ENCODE measurements at regions not wholly inside any gene's neighbourhood (a gene's known extent, or its start where the extent isn't known, plus 50 kb on each side); places are given as distances from the start of the nearest gene placed in this dataset.

DNA sequence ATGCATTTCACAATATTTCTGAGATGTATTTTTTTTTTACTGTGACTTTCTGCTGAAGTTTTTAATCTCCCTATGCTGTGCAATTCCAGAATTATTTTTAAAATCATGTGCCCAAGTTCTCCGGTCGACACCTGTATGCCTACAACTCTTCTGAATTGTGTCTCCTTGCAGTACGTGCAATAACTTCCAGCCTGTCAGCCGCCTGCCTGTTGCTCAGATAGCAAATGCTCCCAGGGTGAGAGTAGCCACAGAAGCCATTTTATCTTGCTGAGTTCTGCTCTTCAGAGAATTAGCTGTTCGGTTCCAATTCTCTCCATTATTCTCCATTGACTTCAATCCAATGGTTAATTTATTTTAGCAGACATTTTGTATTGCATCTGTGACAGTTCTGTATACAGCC, 188.3 kb downstream of the CDC14C start:
- H3K27me3 ChIP-seq (ENCODE audit: insufficient read depth, low read length, poor library complexity, severe bottlenecking), result no peaks in the 10 kb centered on the region
- H2AFZ ChIP-seq (ENCODE audit: low read length), result no peak overlapping the region
- H4K20me1 ChIP-seq (ENCODE audit: insufficient read depth, low read length, poor library complexity, severe bottlenecking), result no peaks in the 10 kb centered on the region
- H3K79me2 ChIP-seq (ENCODE audit: insufficient read depth, low read length), result no peaks in the 10 kb centered on the region
- no peaks in the 10 kb centered on the region for H3F3A ChIP-seq (ENCODE audit: low read depth)
- no peaks in the 10 kb centered on the region for H3K9me3 ChIP-seq (ENCODE audit: insufficient read depth, low read depth, low read length)
- H3K4me1 ChIP-seq (ENCODE audit: insufficient read depth, low read length, poor library complexity, severe bottlenecking), result no peaks in the 10 kb centered on the region
- H3K9ac ChIP-seq (ENCODE audit: low read depth, low read length, poor library complexity, severe bottlenecking), result no peak overlapping the region
- no peak overlapping the region for H3K4me3 ChIP-seq (ENCODE audit: low read length, poor library complexity, severe bottlenecking)
- no peaks in the 10 kb centered on the region for H3K9me2 ChIP-seq (replicated peaks; ENCODE audit: low read depth, low read length)
- H3K36me3 ChIP-seq (ENCODE audit: insufficient read depth, low read length), result no peaks in the 10 kb centered on the region
- no peak overlapping the region for H3K4me2 ChIP-seq (ENCODE audit: low read depth, low read length, poor library complexity, severe bottlenecking)
- TF ChIP-seq, protein P1, sequence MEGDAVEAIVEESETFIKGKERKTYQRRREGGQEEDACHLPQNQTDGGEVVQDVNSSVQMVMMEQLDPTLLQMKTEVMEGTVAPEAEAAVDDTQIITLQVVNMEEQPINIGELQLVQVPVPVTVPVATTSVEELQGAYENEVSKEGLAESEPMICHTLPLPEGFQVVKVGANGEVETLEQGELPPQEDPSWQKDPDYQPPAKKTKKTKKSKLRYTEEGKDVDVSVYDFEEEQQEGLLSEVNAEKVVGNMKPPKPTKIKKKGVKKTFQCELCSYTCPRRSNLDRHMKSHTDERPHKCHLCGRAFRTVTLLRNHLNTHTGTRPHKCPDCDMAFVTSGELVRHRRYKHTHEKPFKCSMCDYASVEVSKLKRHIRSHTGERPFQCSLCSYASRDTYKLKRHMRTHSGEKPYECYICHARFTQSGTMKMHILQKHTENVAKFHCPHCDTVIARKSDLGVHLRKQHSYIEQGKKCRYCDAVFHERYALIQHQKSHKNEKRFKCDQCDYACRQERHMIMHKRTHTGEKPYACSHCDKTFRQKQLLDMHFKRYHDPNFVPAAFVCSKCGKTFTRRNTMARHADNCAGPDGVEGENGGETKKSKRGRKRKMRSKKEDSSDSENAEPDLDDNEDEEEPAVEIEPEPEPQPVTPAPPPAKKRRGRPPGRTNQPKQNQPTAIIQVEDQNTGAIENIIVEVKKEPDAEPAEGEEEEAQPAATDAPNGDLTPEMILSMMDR (conservative IDR thresholded peaks at IDR 0.05; ENCODE audit: low read length), result no peak
- TF ChIP-seq EZH2phosphoT487 (IDR thresholded peaks at IDR 0.05; ENCODE audit: borderline replicate concordance), result no peak

DNA sequence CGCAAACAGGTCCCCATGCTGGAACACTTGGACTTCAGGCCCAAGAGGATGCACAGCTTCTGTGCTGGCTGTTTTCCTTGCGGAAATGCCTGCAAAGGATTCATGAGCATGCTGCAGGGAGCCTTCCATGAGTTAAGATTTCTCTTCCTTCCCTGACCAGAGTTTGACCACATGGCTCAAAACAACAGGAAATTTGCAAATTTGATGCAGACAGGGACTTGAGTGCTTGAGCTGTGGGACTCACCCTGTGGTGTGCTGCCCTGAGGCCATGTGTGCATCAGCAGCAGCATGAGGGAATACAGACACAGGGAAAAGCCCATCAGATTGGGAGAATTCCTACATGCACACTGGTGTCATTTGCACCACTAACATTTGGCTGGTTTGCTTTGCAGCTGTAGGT, 195.4 kb downstream of the CDC14C start:
- Histone ChIP-seq H3F3A (ENCODE audit: low read depth) (no peaks in the 10 kb centered on the region), H3K79me2 (ENCODE audit: insufficient read depth, low read length) (no peaks in the 10 kb centered on the region), H3K4me1 (ENCODE audit: insufficient read depth, low read length, poor library complexity, severe bottlenecking) (no peaks in the 10 kb centered on the region), H3K9me2 (replicated peaks; ENCODE audit: low read depth, low read length) (no peaks in the 10 kb centered on the region), H3K9ac (ENCODE audit: low read depth, low read length, poor library complexity, severe bottlenecking) (no peak overlapping the region), H3K4me2 (ENCODE audit: low read depth, low read length, poor library complexity, severe bottlenecking) (no peak overlapping the region), H4K20me1 (ENCODE audit: insufficient read depth, low read length, poor library complexity, severe bottlenecking) (no peaks in the 10 kb centered on the region), H3K36me3 (ENCODE audit: insufficient read depth, low read length) (no peaks in the 10 kb centered on the region), H3K4me3 (ENCODE audit: low read length, poor library complexity, severe bottlenecking) (no peak overlapping the region), H2AFZ (ENCODE audit: low read length) (no peak overlapping the region), H3K27me3 (ENCODE audit: insufficient read depth, low read length, poor library complexity, severe bottlenecking) (no peaks in the 10 kb centered on the region), H3K9me3 (ENCODE audit: insufficient read depth, low read depth, low read length) (no peaks in the 10 kb centered on the region)
- TF ChIP-seq, protein P1 (conservative IDR thresholded peaks at IDR 0.05; ENCODE audit: low read length), result no peak
- no peak for TF ChIP-seq EZH2phosphoT487 (IDR thresholded peaks at IDR 0.05; ENCODE audit: borderline replicate concordance)

DNA sequence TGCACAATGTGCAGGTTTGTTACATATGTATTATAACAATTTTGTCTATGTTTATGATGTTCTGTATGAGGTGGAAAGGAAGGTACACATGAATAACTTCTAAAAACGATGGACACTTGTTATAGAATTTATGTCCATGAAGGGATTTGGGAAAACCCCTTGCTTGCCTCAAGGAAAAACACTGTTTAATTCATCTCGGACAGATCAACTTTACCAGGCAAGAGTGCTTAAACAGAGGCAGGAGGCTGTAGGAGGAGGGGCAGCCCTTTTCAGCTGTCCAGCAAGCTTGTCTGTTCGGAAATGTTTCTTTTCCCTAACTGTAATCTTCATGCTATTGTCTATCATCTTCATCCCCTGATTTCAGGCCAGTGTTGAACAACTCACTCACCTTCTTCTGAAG, 200.9 kb downstream of the CDC14C start:
- Histone ChIP-seq H3F3A (ENCODE audit: low read depth) (no peaks in the 10 kb centered on the region), H3K4me3 (ENCODE audit: low read length, poor library complexity, severe bottlenecking) (no peak overlapping the region), H3K79me2 (ENCODE audit: insufficient read depth, low read length) (no peaks in the 10 kb centered on the region), H3K9me2 (replicated peaks; ENCODE audit: low read depth, low read length) (no peaks in the 10 kb centered on the region), H3K4me2 (ENCODE audit: low read depth, low read length, poor library complexity, severe bottlenecking) (no peak overlapping the region), H3K36me3 (ENCODE audit: insufficient read depth, low read length) (no peaks in the 10 kb centered on the region), H4K20me1 (ENCODE audit: insufficient read depth, low read length, poor library complexity, severe bottlenecking) (no peaks in the 10 kb centered on the region), H2AFZ (ENCODE audit: low read length) (no peak overlapping the region), H3K27me3 (ENCODE audit: insufficient read depth, low read length, poor library complexity, severe bottlenecking) (no peaks in the 10 kb centered on the region), H3K9ac (ENCODE audit: low read depth, low read length, poor library complexity, severe bottlenecking) (no peak overlapping the region), H3K9me3 (ENCODE audit: insufficient read depth, low read depth, low read length) (no peaks in the 10 kb centered on the region), H3K4me1 (ENCODE audit: insufficient read depth, low read length, poor library complexity, severe bottlenecking) (no peaks in the 10 kb centered on the region)
- TF ChIP-seq EZH2phosphoT487 (IDR thresholded peaks at IDR 0.05; ENCODE audit: borderline replicate concordance), result no peak
- TF ChIP-seq, protein P1 (conservative IDR thresholded peaks at IDR 0.05; ENCODE audit: low read length), result no peak

Data from Loucy (cell line).